ENCODE measurements at regions not wholly inside any gene's neighbourhood (a gene's known extent, or its start where the extent isn't known, plus 50 kb on each side); places are given as distances from the start of the nearest gene placed in this dataset.

GRCh38 chrX:23511793-23512192, 155.5 kb upstream of the PRDX4 start:
- no peak for TF ChIP-seq TAF1 (conservative IDR thresholded peaks at IDR 0.05)
- TF ChIP-seq, protein P1, sequence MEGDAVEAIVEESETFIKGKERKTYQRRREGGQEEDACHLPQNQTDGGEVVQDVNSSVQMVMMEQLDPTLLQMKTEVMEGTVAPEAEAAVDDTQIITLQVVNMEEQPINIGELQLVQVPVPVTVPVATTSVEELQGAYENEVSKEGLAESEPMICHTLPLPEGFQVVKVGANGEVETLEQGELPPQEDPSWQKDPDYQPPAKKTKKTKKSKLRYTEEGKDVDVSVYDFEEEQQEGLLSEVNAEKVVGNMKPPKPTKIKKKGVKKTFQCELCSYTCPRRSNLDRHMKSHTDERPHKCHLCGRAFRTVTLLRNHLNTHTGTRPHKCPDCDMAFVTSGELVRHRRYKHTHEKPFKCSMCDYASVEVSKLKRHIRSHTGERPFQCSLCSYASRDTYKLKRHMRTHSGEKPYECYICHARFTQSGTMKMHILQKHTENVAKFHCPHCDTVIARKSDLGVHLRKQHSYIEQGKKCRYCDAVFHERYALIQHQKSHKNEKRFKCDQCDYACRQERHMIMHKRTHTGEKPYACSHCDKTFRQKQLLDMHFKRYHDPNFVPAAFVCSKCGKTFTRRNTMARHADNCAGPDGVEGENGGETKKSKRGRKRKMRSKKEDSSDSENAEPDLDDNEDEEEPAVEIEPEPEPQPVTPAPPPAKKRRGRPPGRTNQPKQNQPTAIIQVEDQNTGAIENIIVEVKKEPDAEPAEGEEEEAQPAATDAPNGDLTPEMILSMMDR (IDR thresholded peaks at IDR 0.05; ENCODE audit: low read depth, low read length, missing input control) = no peak
- TF ChIP-seq YY1 (IDR thresholded peaks at IDR 0.05) = no peak
- TF ChIP-seq, protein P2, sequence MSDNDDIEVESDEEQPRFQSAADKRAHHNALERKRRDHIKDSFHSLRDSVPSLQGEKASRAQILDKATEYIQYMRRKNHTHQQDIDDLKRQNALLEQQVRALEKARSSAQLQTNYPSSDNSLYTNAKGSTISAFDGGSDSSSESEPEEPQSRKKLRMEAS (IDR thresholded peaks at IDR 0.05) = no peak
- TF ChIP-seq, protein P3, sequence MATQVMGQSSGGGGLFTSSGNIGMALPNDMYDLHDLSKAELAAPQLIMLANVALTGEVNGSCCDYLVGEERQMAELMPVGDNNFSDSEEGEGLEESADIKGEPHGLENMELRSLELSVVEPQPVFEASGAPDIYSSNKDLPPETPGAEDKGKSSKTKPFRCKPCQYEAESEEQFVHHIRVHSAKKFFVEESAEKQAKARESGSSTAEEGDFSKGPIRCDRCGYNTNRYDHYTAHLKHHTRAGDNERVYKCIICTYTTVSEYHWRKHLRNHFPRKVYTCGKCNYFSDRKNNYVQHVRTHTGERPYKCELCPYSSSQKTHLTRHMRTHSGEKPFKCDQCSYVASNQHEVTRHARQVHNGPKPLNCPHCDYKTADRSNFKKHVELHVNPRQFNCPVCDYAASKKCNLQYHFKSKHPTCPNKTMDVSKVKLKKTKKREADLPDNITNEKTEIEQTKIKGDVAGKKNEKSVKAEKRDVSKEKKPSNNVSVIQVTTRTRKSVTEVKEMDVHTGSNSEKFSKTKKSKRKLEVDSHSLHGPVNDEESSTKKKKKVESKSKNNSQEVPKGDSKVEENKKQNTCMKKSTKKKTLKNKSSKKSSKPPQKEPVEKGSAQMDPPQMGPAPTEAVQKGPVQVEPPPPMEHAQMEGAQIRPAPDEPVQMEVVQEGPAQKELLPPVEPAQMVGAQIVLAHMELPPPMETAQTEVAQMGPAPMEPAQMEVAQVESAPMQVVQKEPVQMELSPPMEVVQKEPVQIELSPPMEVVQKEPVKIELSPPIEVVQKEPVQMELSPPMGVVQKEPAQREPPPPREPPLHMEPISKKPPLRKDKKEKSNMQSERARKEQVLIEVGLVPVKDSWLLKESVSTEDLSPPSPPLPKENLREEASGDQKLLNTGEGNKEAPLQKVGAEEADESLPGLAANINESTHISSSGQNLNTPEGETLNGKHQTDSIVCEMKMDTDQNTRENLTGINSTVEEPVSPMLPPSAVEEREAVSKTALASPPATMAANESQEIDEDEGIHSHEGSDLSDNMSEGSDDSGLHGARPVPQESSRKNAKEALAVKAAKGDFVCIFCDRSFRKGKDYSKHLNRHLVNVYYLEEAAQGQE (IDR thresholded peaks at IDR 0.05) = no peak
- no peak for TF ChIP-seq JUND (IDR thresholded peaks at IDR 0.05)
- TF ChIP-seq RAD21 (IDR thresholded peaks at IDR 0.05) = no peak
- TF ChIP-seq ATF3 (IDR thresholded peaks at IDR 0.05) = no peak
- TF ChIP-seq FOXA2 (IDR thresholded peaks at IDR 0.05) = no peak
- no peak for TF ChIP-seq GABPA (IDR thresholded peaks at IDR 0.05 in 1 of 2, conservative IDR thresholded peaks at IDR 0.05 in 1 of 2)
- no peak for TF ChIP-seq SP1 (IDR thresholded peaks at IDR 0.05)

Measured in liver (tissue), 3 donors.